ENCODE measurements at regions not wholly inside any gene's neighbourhood (a gene's known extent, or its start where the extent isn't known, plus 50 kb on each side); places are given as distances from the start of the nearest gene placed in this dataset.

- Histone ChIP-seq H3K36me3 (no peaks in the 10 kb centered on the region), H3K27ac (no peak overlapping the region), H3K9me3 (no peaks in the 10 kb centered on the region), H3K27me3 (no peaks in the 10 kb centered on the region), H3K4me1 (no peaks in the 10 kb centered on the region), H3K4me3 (no peak overlapping the region)
- 83% methylated on average over 5 of the region's 5 CpGs for WGBS
- TF ChIP-seq CTCF (IDR thresholded peaks at IDR 0.05) (no peak), POLR2A (IDR thresholded peaks at IDR 0.05) (no peak), POLR2AphosphoS5 (IDR thresholded peaks at IDR 0.05) (no peak), EP300 (IDR thresholded peaks at IDR 0.05) (no peak)
- DNase-seq (ENCODE audit: low spot score in 2 of 2): no peak
Measured at GRCh38 chr21:15191342-15191741, 126.5 kb upstream of the NRIP1 start.

GRCh38 chr21:15192243-15192642 is 127.4 kb upstream of the NRIP1 start:
- Histone ChIP-seq H3K4me3 (no peak overlapping the region), H3K4me1 (no peaks in the 10 kb centered on the region), H3K27ac (no peak overlapping the region), H3K36me3 (no peaks in the 10 kb centered on the region), H3K27me3 (no peaks in the 10 kb centered on the region), H3K9me3 (no peaks in the 10 kb centered on the region)
- no peak for DNase-seq (ENCODE audit: low spot score in 2 of 2)
- WGBS: 47% methylated on average over 3 of the region's 3 CpGs
- TF ChIP-seq POLR2AphosphoS5 (IDR thresholded peaks at IDR 0.05): no peak
- TF ChIP-seq EP300 (IDR thresholded peaks at IDR 0.05): no peak
- TF ChIP-seq CTCF (IDR thresholded peaks at IDR 0.05): no peak
- no peak for TF ChIP-seq POLR2A (IDR thresholded peaks at IDR 0.05)

- TF ChIP-seq POLR2A (IDR thresholded peaks at IDR 0.05) (no peak), POLR2AphosphoS5 (IDR thresholded peaks at IDR 0.05) (no peak), CTCF (IDR thresholded peaks at IDR 0.05) (no peak)
- Histone ChIP-seq H3K36me3 (no peaks in the 10 kb centered on the region), H3K4me1 (no peaks in the 10 kb centered on the region), H3K27ac (no peak overlapping the region), H3K4me3 (no peak overlapping the region), H3K9me3 (no peaks in the 10 kb centered on the region), H3K27me3 (no peaks in the 10 kb centered on the region)
- no peak for DNase-seq (ENCODE audit: low spot score in 2 of 2)
- WGBS: 90% methylated on average over 3 of the region's 3 CpGs
Measured at GRCh38 chr21:15193937-15194336, 129.1 kb upstream of the NRIP1 start.

- Histone ChIP-seq H3K36me3 (no peaks in the 10 kb centered on the region), H3K4me3 (no peak overlapping the region), H3K9me3 (no peaks in the 10 kb centered on the region), H3K27ac (no peak overlapping the region), H3K27me3 (no peaks in the 10 kb centered on the region), H3K4me1 (no peaks in the 10 kb centered on the region)
- TF ChIP-seq CTCF (IDR thresholded peaks at IDR 0.05): no peak
- TF ChIP-seq EP300 (IDR thresholded peaks at IDR 0.05): no peak
- TF ChIP-seq POLR2AphosphoS5 (IDR thresholded peaks at IDR 0.05): no peak
- TF ChIP-seq POLR2A (IDR thresholded peaks at IDR 0.05): no peak
- WGBS: 71% methylated on average over 2 of the region's 2 CpGs
- DNase-seq (ENCODE audit: low spot score in 2 of 2): no peak
Measured at GRCh38 chr21:15195104-15195503, 130.3 kb upstream of the NRIP1 start.

- Histone ChIP-seq H3K4me1 (no peaks in the 10 kb centered on the region), H3K27me3 (no peaks in the 10 kb centered on the region), H3K9me3 (no peaks in the 10 kb centered on the region), H3K4me3 (no peak overlapping the region), H3K27ac (no peak overlapping the region), H3K36me3 (no peaks in the 10 kb centered on the region)
- 92% methylated on average over 1 of the region's 1 CpG for WGBS
- no peak for TF ChIP-seq POLR2AphosphoS5 (IDR thresholded peaks at IDR 0.05)
- no peak for TF ChIP-seq POLR2A (IDR thresholded peaks at IDR 0.05)
- no peak for TF ChIP-seq CTCF (IDR thresholded peaks at IDR 0.05)
- no peak for TF ChIP-seq EP300 (IDR thresholded peaks at IDR 0.05)
- no peak for DNase-seq (ENCODE audit: low spot score in 2 of 2)
Measured at GRCh38 chr21:15195768-15196167, 131.0 kb upstream of the NRIP1 start.

Data from suprapubic skin (tissue), 4 donors.